ENCODE measurements at regions not wholly inside any gene's neighbourhood (a gene's known extent, or its start where the extent isn't known, plus 50 kb on each side); places are given as distances from the start of the nearest gene placed in this dataset.

GRCh38 chr1:67524143-67525052, 94.2 kb upstream of the SERBP1 start:
- Histone ChIP-seq H3K9me3 (no peaks in the 10 kb centered on the region), H3K27ac (no peak overlapping the region), H3K27me3 (no peaks in the 10 kb centered on the region), H3K36me3 (no peaks in the 10 kb centered on the region), H3K4me3 (no peak overlapping the region), H3K4me1 (no peaks in the 10 kb centered on the region)
- TF ChIP-seq CTCF (IDR thresholded peaks at IDR 0.05), result no peak
- no peak for DNase-seq (ENCODE audit: low spot score)

DNA sequence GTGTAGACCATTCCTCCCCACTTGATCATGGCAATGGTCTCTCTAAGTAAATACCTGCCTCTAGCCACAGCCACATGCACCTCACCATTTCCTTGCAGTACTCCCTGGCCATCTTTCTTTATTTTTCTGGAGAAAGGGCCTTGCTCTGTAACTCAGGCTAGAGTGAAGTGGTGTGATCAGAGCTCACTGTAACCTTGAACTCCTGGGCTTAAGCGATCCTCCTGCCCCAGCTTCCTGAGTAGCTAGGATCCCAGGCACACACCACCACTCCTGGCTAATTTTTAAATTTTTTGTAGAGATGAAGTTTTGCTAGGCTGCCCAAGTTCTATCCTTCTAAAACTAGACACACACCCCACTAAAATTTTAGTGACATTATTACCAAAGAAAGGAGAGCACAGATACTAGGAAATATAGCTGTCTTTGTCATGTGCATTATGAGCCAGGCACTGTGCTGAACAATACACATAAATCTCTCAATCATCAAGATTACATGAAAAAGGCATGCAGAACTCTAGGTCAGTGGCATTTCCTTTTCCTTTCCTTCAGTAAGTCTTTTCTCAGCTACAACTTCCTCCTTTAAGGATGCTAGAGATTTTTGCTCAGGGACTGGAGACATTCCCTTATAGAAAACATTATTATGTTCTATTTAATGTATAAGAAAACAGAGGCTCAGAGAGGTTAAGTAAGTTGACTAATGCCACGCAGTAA, 95.0 kb upstream of the SERBP1 start:
- Histone ChIP-seq H3K27me3 (no peaks in the 10 kb centered on the region), H3K36me3 (no peaks in the 10 kb centered on the region), H3K4me1 (no peaks in the 10 kb centered on the region), H3K9me3 (no peaks in the 10 kb centered on the region), H3K27ac (no peak overlapping the region), H3K4me3 (no peak overlapping the region)
- no peak for DNase-seq (ENCODE audit: low spot score)
- no peak for TF ChIP-seq CTCF (IDR thresholded peaks at IDR 0.05)

GRCh38 chr1:67528141-67528540, 97.9 kb upstream of the SERBP1 start:
- Histone ChIP-seq H3K27ac (no peak overlapping the region), H3K4me1 (no peaks in the 10 kb centered on the region), H3K4me3 (no peak overlapping the region), H3K9me3 (no peaks in the 10 kb centered on the region), H3K36me3 (no peaks in the 10 kb centered on the region), H3K27me3 (no peaks in the 10 kb centered on the region)
- no peak for TF ChIP-seq CTCF (IDR thresholded peaks at IDR 0.05)
- DNase-seq (ENCODE audit: low spot score), result no peak

- no peaks in the 10 kb centered on the region for H3K36me3 ChIP-seq
- H3K4me1 ChIP-seq, result no peaks in the 10 kb centered on the region
- no peak overlapping the region for H3K27ac ChIP-seq
- no peaks in the 10 kb centered on the region for H3K27me3 ChIP-seq
- no peak for TF ChIP-seq CTCF (IDR thresholded peaks at IDR 0.05)
- no peak overlapping the region for H3K4me3 ChIP-seq
- no peaks in the 10 kb centered on the region for H3K9me3 ChIP-seq
- DNase-seq (ENCODE audit: low spot score), result no peak
These were observed 99.9 kb upstream of the SERBP1 start for GRCh38 chr1:67530071-67530470.

- Histone ChIP-seq H3K27ac (no peak overlapping the region), H3K27me3 (no peaks in the 10 kb centered on the region), H3K4me3 (no peak overlapping the region), H3K4me1 (peaks cover 0 to 5% of the 10 kb centered on the region in 2 donors), H3K9me3 (no peaks in the 10 kb centered on the region), H3K36me3 (no peaks in the 10 kb centered on the region)
- no peak for DNase-seq (ENCODE audit: low spot score)
- peak; percentile 53 to 80 for TF ChIP-seq CTCF (IDR thresholded peaks at IDR 0.05)
These were observed 102.4 kb upstream of the SERBP1 start for GRCh38 chr1:67532452-67533216.

All from right atrium auricular region (tissue), 2 donors.